Activated CD4-positive, alpha-beta T cell treated with anti-CD3 and anti-CD28 coated beads, Interleukin-2, amount 10 ng/mL, durations not matched to agents 7 days and 5 days (primary cell): ENCODE measurements at regions not wholly inside any gene's neighbourhood (a gene's known extent, or its start where the extent isn't known, plus 50 kb on each side); places are given as distances from the start of the nearest gene placed in this dataset.

Experiments
- CTCF ChIA-PET: fragments of 350-600 bp; sonication (Branson Sonifier 250); formaldehyde crosslinking; loops from one replicate; lab custom pipeline; 2021; ENCODE audit warnings: antibody characterized with exemption; lab: Charles Lee
- POLR2A ChIA-PET: fragments of 350-600 bp; sonication (Branson Sonifier 250); formaldehyde crosslinking; loops from one replicate; lab custom pipeline; 2021; ENCODE audit warnings: antibody characterized with exemption; lab: Charles Lee
- DNase-seq: peaks from one replicate; pipeline ENCODE4 v3.0.0-alpha.2; 2020
- H3K27ac Mint-ChIP-seq: one replicate; pipeline ENCODE4 v1.8.0; 2021; ENCODE audit warnings: mild to moderate bottlenecking, moderate library complexity, mixed read lengths
- H3K27me3 Mint-ChIP-seq: one replicate; pipeline ENCODE4 v1.8.0; 2021; ENCODE audit warnings: mixed read lengths
- H3K36me3 Mint-ChIP-seq: one replicate; pipeline ENCODE4 v1.8.0; 2021; ENCODE audit warnings: low read depth, mixed read lengths
- H3K4me1 Mint-ChIP-seq: one replicate; pipeline ENCODE4 v1.8.0; 2021; ENCODE audit warnings: mixed read lengths
- H3K4me3 Mint-ChIP-seq: one replicate; pipeline ENCODE4 v1.8.0; 2021; ENCODE audit warnings: mild to moderate bottlenecking, moderate library complexity, mixed read lengths
- H3K9me3 Mint-ChIP-seq: one replicate; pipeline ENCODE4 v1.8.0; 2021; ENCODE audit warnings: mixed read lengths

- ChIA-PET CTCF (interaction anchor here (2.0 kb wide), 1 partner anchor 19 kb away, joined by 6 read pairs; no protein-coding TSS in a partner anchor), POLR2A (no interaction called here)
- Mint-ChIP-seq H3K36me3 (no peaks in the 10 kb centered on the region), H3K4me1 (peaks cover 26% of the 10 kb centered on the region), H3K9me3 (peaks cover 12% of the 10 kb centered on the region), H3K4me3 (no peak overlapping the region), H3K27ac (no peak overlapping the region), H3K27me3 (peaks cover 18% of the 10 kb centered on the region)
- DNase-seq: peak; percentile 13
Observed at GRCh38 chr7:41874201-41874785, 171.4 kb upstream of the INHBA start.

- ChIA-PET POLR2A (no interaction called here), CTCF (no interaction called here)
- Mint-ChIP-seq H3K27ac (no peak overlapping the region), H3K27me3 (peaks cover 22% of the 10 kb centered on the region), H3K9me3 (peaks cover 12% of the 10 kb centered on the region), H3K36me3 (peaks cover under 1% of the 10 kb centered on the region), H3K4me3 (no peak overlapping the region), H3K4me1 (peaks cover 27% of the 10 kb centered on the region)
- no peak for DNase-seq
Observed at GRCh38 chr7:41873741-41874140, 170.9 kb upstream of the INHBA start.

GRCh38 chr7:41872966-41873365 lies 170.1 kb upstream of the INHBA start:
- ChIA-PET CTCF (interaction anchor here (1.1 kb wide), 1 partner anchor 62 kb away, joined by 4 read pairs; no protein-coding TSS in a partner anchor), POLR2A (no interaction called here)
- Mint-ChIP-seq H3K4me1 (peaks cover 27% of the 10 kb centered on the region), H3K27me3 (peaks cover 22% of the 10 kb centered on the region), H3K27ac (no peak overlapping the region), H3K36me3 (peaks cover 2% of the 10 kb centered on the region), H3K9me3 (peaks cover 12% of the 10 kb centered on the region), H3K4me3 (no peak overlapping the region)
- DNase-seq: no peak

GRCh38 chr7:41870461-41871138 lies 167.7 kb upstream of the INHBA start:
- Mint-ChIP-seq H3K4me1 (peaks cover 24% of the 10 kb centered on the region), H3K9me3 (peaks cover 13% of the 10 kb centered on the region), H3K36me3 (peaks cover 2% of the 10 kb centered on the region), H3K27ac (no peak overlapping the region), H3K4me3 (no peak overlapping the region), H3K27me3 (peaks cover 29% of the 10 kb centered on the region)
- POLR2A ChIA-PET: no interaction called here
- DNase-seq: no peak
- CTCF ChIA-PET: no interaction called here

- DNase-seq: no peak
- ChIA-PET POLR2A (no interaction called here), CTCF (no interaction called here)
- H3K4me1 Mint-ChIP-seq: peaks cover 21% of the 10 kb centered on the region
- H3K4me3 Mint-ChIP-seq: no peak overlapping the region
- peaks cover 2% of the 10 kb centered on the region for H3K36me3 Mint-ChIP-seq
- no peak overlapping the region for H3K27ac Mint-ChIP-seq
- H3K27me3 Mint-ChIP-seq: peaks cover 29% of the 10 kb centered on the region
- peaks cover 15% of the 10 kb centered on the region for H3K9me3 Mint-ChIP-seq
Observed at GRCh38 chr7:41869997-41870396, 167.1 kb upstream of the INHBA start.

- peaks cover 2% of the 10 kb centered on the region for H3K36me3 Mint-ChIP-seq
- no peak for DNase-seq
- H3K9me3 Mint-ChIP-seq: peaks cover 15% of the 10 kb centered on the region
- POLR2A ChIA-PET: no interaction called here
- H3K27me3 Mint-ChIP-seq: peaks cover 29% of the 10 kb centered on the region
- no peak overlapping the region for H3K4me3 Mint-ChIP-seq
- peaks cover 17% of the 10 kb centered on the region for H3K4me1 Mint-ChIP-seq
- no peak overlapping the region for H3K27ac Mint-ChIP-seq
- CTCF ChIA-PET: no interaction called here
Observed at GRCh38 chr7:41869596-41869995, 166.7 kb upstream of the INHBA start.

GRCh38 chr7:41869091-41869490 lies 166.2 kb upstream of the INHBA start:
- Mint-ChIP-seq H3K27ac (no peak overlapping the region), H3K36me3 (peaks cover 2% of the 10 kb centered on the region), H3K27me3 (peaks cover 29% of the 10 kb centered on the region), H3K9me3 (peaks cover 17% of the 10 kb centered on the region), H3K4me1 (peaks cover 12% of the 10 kb centered on the region), H3K4me3 (no peak overlapping the region)
- DNase-seq: no peak
- POLR2A ChIA-PET: no interaction called here
- CTCF ChIA-PET: interaction anchor here (0.6 to 0.8 kb wide), 2 partner anchors 8 to 20 kb away, joined by 3 read pairs; no protein-coding TSS in a partner anchor

- CTCF ChIA-PET: no interaction called here
- no peak overlapping the region for H3K4me3 Mint-ChIP-seq
- H3K4me1 Mint-ChIP-seq: peaks cover 6% of the 10 kb centered on the region
- DNase-seq: no peak
- peaks cover 22% of the 10 kb centered on the region for H3K27me3 Mint-ChIP-seq
- POLR2A ChIA-PET: no interaction called here
- no peak overlapping the region for H3K27ac Mint-ChIP-seq
- peaks cover 19% of the 10 kb centered on the region for H3K9me3 Mint-ChIP-seq
- H3K36me3 Mint-ChIP-seq: peaks cover 2% of the 10 kb centered on the region
Observed at GRCh38 chr7:41867639-41868280, 164.9 kb upstream of the INHBA start.

- ChIA-PET CTCF (no interaction called here), POLR2A (no interaction called here)
- Mint-ChIP-seq H3K4me3 (no peak overlapping the region), H3K27ac (no peak overlapping the region), H3K4me1 (no peaks in the 10 kb centered on the region), H3K27me3 (peaks cover 17% of the 10 kb centered on the region), H3K9me3 (peaks cover 13% of the 10 kb centered on the region), H3K36me3 (no peaks in the 10 kb centered on the region)
- no peak for DNase-seq
Observed at GRCh38 chr7:41862261-41862660, 159.4 kb upstream of the INHBA start.

- POLR2A ChIA-PET: no interaction called here
- Mint-ChIP-seq H3K27ac (no peak overlapping the region), H3K36me3 (no peaks in the 10 kb centered on the region), H3K4me1 (no peaks in the 10 kb centered on the region), H3K27me3 (peaks cover 14% of the 10 kb centered on the region), H3K9me3 (peaks cover 13% of the 10 kb centered on the region), H3K4me3 (no peak overlapping the region)
- DNase-seq: no peak
- CTCF ChIA-PET: no interaction called here
Observed at GRCh38 chr7:41861642-41862041, 158.8 kb upstream of the INHBA start.

- POLR2A ChIA-PET: no interaction called here
- H3K27ac Mint-ChIP-seq: no peak overlapping the region
- H3K9me3 Mint-ChIP-seq: no peaks in the 10 kb centered on the region
- no peaks in the 10 kb centered on the region for H3K4me1 Mint-ChIP-seq
- peaks cover 10% of the 10 kb centered on the region for H3K27me3 Mint-ChIP-seq
- no peaks in the 10 kb centered on the region for H3K36me3 Mint-ChIP-seq
- no peak overlapping the region for H3K4me3 Mint-ChIP-seq
- no peak for DNase-seq
- CTCF ChIA-PET: no interaction called here
Observed at GRCh38 chr7:41858201-41858600, 155.3 kb upstream of the INHBA start.

GRCh38 chr7:41855798-41856197 lies 152.9 kb upstream of the INHBA start:
- H3K4me1 Mint-ChIP-seq: no peaks in the 10 kb centered on the region

GRCh38 chr7:41847606-41848005 lies 144.7 kb upstream of the INHBA start:
- no peak overlapping the region for H3K4me3 Mint-ChIP-seq
- H3K9me3 Mint-ChIP-seq: peaks cover 15% of the 10 kb centered on the region
- no peak overlapping the region for H3K27ac Mint-ChIP-seq
- ChIA-PET POLR2A (no interaction called here), CTCF (no interaction called here)
- H3K4me1 Mint-ChIP-seq: no peaks in the 10 kb centered on the region
- DNase-seq: no peak
- H3K27me3 Mint-ChIP-seq: no peaks in the 10 kb centered on the region
- H3K36me3 Mint-ChIP-seq: no peaks in the 10 kb centered on the region

More at GRCh38 chr7:41855798-41856197, 152.9 kb upstream of the INHBA start:
- CTCF ChIA-PET: interaction anchor here (1.9 kb wide), 1 partner anchor 19 kb away, joined by 6 read pairs; no protein-coding TSS in a partner anchor
- no peaks in the 10 kb centered on the region for H3K36me3 Mint-ChIP-seq
- POLR2A ChIA-PET: no interaction called here
- peaks cover 12% of the 10 kb centered on the region for H3K27me3 Mint-ChIP-seq
- no peak overlapping the region for H3K27ac Mint-ChIP-seq
- no peak for DNase-seq
- peaks cover 6% of the 10 kb centered on the region for H3K9me3 Mint-ChIP-seq
- H3K4me3 Mint-ChIP-seq: no peak overlapping the region
